ENCODE measurements at regions not wholly inside any gene's neighbourhood (a gene's known extent, or its start where the extent isn't known, plus 50 kb on each side); places are given as distances from the start of the nearest gene placed in this dataset.

- no peak overlapping the region for H3K27ac ChIP-seq (replicated peaks in 1 of 4)
- TF ChIP-seq CTCF (IDR thresholded peaks at IDR 0.05), result no peak
- TF ChIP-seq POLR2AphosphoS5 (IDR thresholded peaks at IDR 0.05), result no peak
- TF ChIP-seq EP300 (IDR thresholded peaks at IDR 0.05), result no peak
- no peak for TF ChIP-seq POLR2A (IDR thresholded peaks at IDR 0.05; ENCODE audit: low read depth)
- H3K4me3 ChIP-seq, result no peak overlapping the region
- no peaks in the 10 kb centered on the region for H3K9me3 ChIP-seq
- peaks cover 0 to 15% (median 0%) of the 10 kb centered on the region in 4 donors for H3K27me3 ChIP-seq
- no peaks in the 10 kb centered on the region for H3K36me3 ChIP-seq
- DNase-seq (ENCODE audit: extremely low spot score), result no peak
- H3K4me1 ChIP-seq, result no peaks in the 10 kb centered on the region
- intact Hi-C loops (cut with DNase I), result no loop called here
Measured at GRCh38 chr4:182967403-182967802, 50.2 kb upstream of the DCTD start.
